ENCODE measurements at regions not wholly inside any gene's neighbourhood (a gene's known extent, or its start where the extent isn't known, plus 50 kb on each side); places are given as distances from the start of the nearest gene placed in this dataset.

- no peaks in the 10 kb centered on the region for H3K27me3 Mint-ChIP-seq
- CTCF ChIA-PET, result interaction anchor here (3.4 kb wide), 1 partner anchor 11 kb away, joined by 11 read pairs; no protein-coding TSS in a partner anchor
- POLR2A ChIA-PET, result no interaction called here
Measured at GRCh38 chr2:136250131-136250530, 132.2 kb upstream of the CXCR4 start.

GRCh38 chr2:136248907-136249306, 131.0 kb upstream of the CXCR4 start:
- Mint-ChIP-seq H3K36me3 (no peaks in the 10 kb centered on the region), H3K27ac (peak overlapping the region in 4 of 8 donors; percentile 12 to 59 (median 35)), H3K9me3 (no peaks in the 10 kb centered on the region), H3K4me1 (peaks cover 13 to 39% (median 18%) of the 10 kb centered on the region in 3 donors), H3K4me3 (no peak overlapping the region), H3K27me3 (no peaks in the 10 kb centered on the region)
- Histone ChIP-seq H3K27me3 (ENCODE audit: insufficient read depth, low read length, poor library complexity, severe bottlenecking) (no peaks in the 10 kb centered on the region), H3K36me3 (ENCODE audit: insufficient read depth, low read length) (no peaks in the 10 kb centered on the region), H3K4me1 (ENCODE audit: insufficient read depth, low read length) (peaks cover 10% of the 10 kb centered on the region), H3K4me3 (ENCODE audit: low read length) (no peak overlapping the region), H3K9me3 (ENCODE audit: low read length) (no peaks in the 10 kb centered on the region), H3K27ac (ENCODE audit: low read depth, low read length) (no peak overlapping the region)
- ChIA-PET CTCF (interaction anchor here (3.4 kb wide), 1 partner anchor 10 kb away, joined by 11 read pairs; no protein-coding TSS in a partner anchor), POLR2A (no interaction called here)
- no peak for DNase-seq

More at GRCh38 chr2:136250131-136250530, 132.2 kb upstream of the CXCR4 start:
- H3K4me1 ChIP-seq (ENCODE audit: insufficient read depth, low read length), result peaks cover 10% of the 10 kb centered on the region
- no peak overlapping the region for H3K27ac ChIP-seq (ENCODE audit: low read depth, low read length)
- no peak for DNase-seq
- no peaks in the 10 kb centered on the region for H3K36me3 ChIP-seq (ENCODE audit: insufficient read depth, low read length)
- H3K4me3 ChIP-seq (ENCODE audit: low read length), result no peak overlapping the region
- Mint-ChIP-seq H3K4me3 (no peak overlapping the region), H3K9me3 (no peaks in the 10 kb centered on the region), H3K4me1 (peaks cover 16 to 35% (median 18%) of the 10 kb centered on the region in 3 donors), H3K36me3 (no peaks in the 10 kb centered on the region), H3K27ac (peak overlapping the region in 1 of 8 donors; percentile 70)
- H3K9me3 ChIP-seq (ENCODE audit: low read length), result no peaks in the 10 kb centered on the region
- no peaks in the 10 kb centered on the region for H3K27me3 ChIP-seq (ENCODE audit: insufficient read depth, low read length, poor library complexity, severe bottlenecking)

- H3K4me3 Mint-ChIP-seq, result no peak overlapping the region
- ChIA-PET POLR2A (interaction anchor here (1.2 kb wide), 1 partner anchor 10 kb away, joined by 3 read pairs; no protein-coding TSS in a partner anchor), CTCF (interaction anchor here (3.4 kb wide), 1 partner anchor 9 kb away, joined by 11 read pairs; no protein-coding TSS in a partner anchor)
- H3K9me3 Mint-ChIP-seq, result no peaks in the 10 kb centered on the region
- Histone ChIP-seq H3K9me3 (ENCODE audit: low read length) (no peaks in the 10 kb centered on the region), H3K4me1 (ENCODE audit: insufficient read depth, low read length) (peaks cover 7% of the 10 kb centered on the region), H3K4me3 (ENCODE audit: low read length) (no peak overlapping the region), H3K27ac (ENCODE audit: low read depth, low read length) (no peak overlapping the region), H3K27me3 (ENCODE audit: insufficient read depth, low read length, poor library complexity, severe bottlenecking) (no peaks in the 10 kb centered on the region), H3K36me3 (ENCODE audit: insufficient read depth, low read length) (no peaks in the 10 kb centered on the region)
- no peaks in the 10 kb centered on the region for H3K27me3 Mint-ChIP-seq
- H3K36me3 Mint-ChIP-seq, result no peaks in the 10 kb centered on the region
- H3K27ac Mint-ChIP-seq, result peak overlapping the region in 1 of 8 donors; percentile 75
- H3K4me1 Mint-ChIP-seq, result peaks cover 10 to 41% (median 15%) of the 10 kb centered on the region in 3 donors
- DNase-seq, result no peak
Measured at GRCh38 chr2:136248242-136248641, 130.3 kb upstream of the CXCR4 start.

- no peak overlapping the region for H3K4me3 ChIP-seq (ENCODE audit: low read length)
- Mint-ChIP-seq H3K4me1 (peaks cover 18 to 44% (median 18%) of the 10 kb centered on the region in 3 donors), H3K27me3 (no peaks in the 10 kb centered on the region), H3K4me3 (no peak overlapping the region), H3K27ac (peak overlapping the region in 2 of 8 donors; percentile 10 to 66), H3K9me3 (no peaks in the 10 kb centered on the region), H3K36me3 (no peaks in the 10 kb centered on the region)
- no peaks in the 10 kb centered on the region for H3K9me3 ChIP-seq (ENCODE audit: low read length)
- H3K27me3 ChIP-seq (ENCODE audit: insufficient read depth, low read length, poor library complexity, severe bottlenecking), result no peaks in the 10 kb centered on the region
- CTCF ChIA-PET, result interaction anchor here (3.4 kb wide), 1 partner anchor 8 kb away, joined by 11 read pairs; no protein-coding TSS in a partner anchor
- H3K27ac ChIP-seq (ENCODE audit: low read depth, low read length), result no peak overlapping the region
- peaks cover 13% of the 10 kb centered on the region for H3K4me1 ChIP-seq (ENCODE audit: insufficient read depth, low read length)
- DNase-seq, result no peak
- H3K36me3 ChIP-seq (ENCODE audit: insufficient read depth, low read length), result no peaks in the 10 kb centered on the region
- POLR2A ChIA-PET, result interaction anchor here (1.2 kb wide), 1 partner anchor 9 kb away, joined by 3 read pairs; no protein-coding TSS in a partner anchor
Measured at GRCh38 chr2:136247204-136247950, 129.4 kb upstream of the CXCR4 start.

GRCh38 chr2:136246086-136246669, 128.2 kb upstream of the CXCR4 start:
- H3K4me3 Mint-ChIP-seq, result no peak overlapping the region
- Histone ChIP-seq H3K9me3 (ENCODE audit: low read length) (no peaks in the 10 kb centered on the region), H3K4me3 (ENCODE audit: low read length) (no peak overlapping the region), H3K27me3 (ENCODE audit: insufficient read depth, low read length, poor library complexity, severe bottlenecking) (no peaks in the 10 kb centered on the region), H3K4me1 (ENCODE audit: insufficient read depth, low read length) (peaks cover 13% of the 10 kb centered on the region), H3K27ac (ENCODE audit: low read depth, low read length) (no peak overlapping the region), H3K36me3 (ENCODE audit: insufficient read depth, low read length) (no peaks in the 10 kb centered on the region)
- DNase-seq, result no peak
- ChIA-PET CTCF (no interaction called here), POLR2A (no interaction called here)
- peaks cover 22 to 45% (median 26%) of the 10 kb centered on the region in 3 donors for H3K4me1 Mint-ChIP-seq
- H3K36me3 Mint-ChIP-seq, result no peaks in the 10 kb centered on the region
- peak overlapping the region in 1 of 8 donors; percentile 86 for H3K27ac Mint-ChIP-seq
- H3K9me3 Mint-ChIP-seq, result no peaks in the 10 kb centered on the region
- no peaks in the 10 kb centered on the region for H3K27me3 Mint-ChIP-seq

- Mint-ChIP-seq H3K9me3 (no peaks in the 10 kb centered on the region), H3K4me1 (peaks cover 25 to 46% (median 26%) of the 10 kb centered on the region in 3 donors), H3K27me3 (no peaks in the 10 kb centered on the region), H3K27ac (peak overlapping the region in 4 of 8 donors; percentile 29 to 90 (median 72)), H3K4me3 (no peak overlapping the region), H3K36me3 (no peaks in the 10 kb centered on the region)
- Histone ChIP-seq H3K27ac (ENCODE audit: low read depth, low read length) (no peak overlapping the region), H3K36me3 (ENCODE audit: insufficient read depth, low read length) (no peaks in the 10 kb centered on the region), H3K4me1 (ENCODE audit: insufficient read depth, low read length) (peaks cover 16% of the 10 kb centered on the region), H3K9me3 (ENCODE audit: low read length) (no peaks in the 10 kb centered on the region), H3K27me3 (ENCODE audit: insufficient read depth, low read length, poor library complexity, severe bottlenecking) (no peaks in the 10 kb centered on the region), H3K4me3 (ENCODE audit: low read length) (no peak overlapping the region)
- POLR2A ChIA-PET, result interaction anchor here (1.8 kb wide), 1 partner anchor 9 kb away, joined by 5 read pairs; no protein-coding TSS in a partner anchor
- DNase-seq, result no peak
- CTCF ChIA-PET, result interaction anchor here (1.1 kb wide), 1 partner anchor 18 kb away, joined by 3 read pairs; no protein-coding TSS in a partner anchor
Measured at GRCh38 chr2:136245211-136245610, 127.3 kb upstream of the CXCR4 start.

GRCh38 chr2:136244536-136244885, 126.6 kb upstream of the CXCR4 start:
- ChIA-PET POLR2A (interaction anchor here (0.9 to 1.8 kb wide), 2 partner anchors 9 to 126 kb away, joined by 3 to 5 read pairs; no protein-coding TSS in a partner anchor), CTCF (interaction anchor here (2.5 kb wide), 1 partner anchor 109 kb away, joined by 5 read pairs; no protein-coding TSS in a partner anchor)
- H3K27ac Mint-ChIP-seq, result peak overlapping the region in 5 of 8 donors; percentile 40 to 78 (median 51)
- Histone ChIP-seq H3K27ac (ENCODE audit: low read depth, low read length) (no peak overlapping the region), H3K4me1 (ENCODE audit: insufficient read depth, low read length) (peaks cover 23% of the 10 kb centered on the region), H3K36me3 (ENCODE audit: insufficient read depth, low read length) (no peaks in the 10 kb centered on the region), H3K4me3 (ENCODE audit: low read length) (no peak overlapping the region), H3K27me3 (ENCODE audit: insufficient read depth, low read length, poor library complexity, severe bottlenecking) (no peaks in the 10 kb centered on the region), H3K9me3 (ENCODE audit: low read length) (no peaks in the 10 kb centered on the region)
- peaks cover 0 to under 1% (median 0%) of the 10 kb centered on the region in 3 donors for H3K36me3 Mint-ChIP-seq
- peaks cover 28 to 53% (median 33%) of the 10 kb centered on the region in 3 donors for H3K4me1 Mint-ChIP-seq
- DNase-seq, result no peak
- no peaks in the 10 kb centered on the region for H3K27me3 Mint-ChIP-seq
- no peak overlapping the region for H3K4me3 Mint-ChIP-seq
- no peaks in the 10 kb centered on the region for H3K9me3 Mint-ChIP-seq

Data from CD8-positive, alpha-beta memory T cell (primary cell).